Sigmoid colon (tissue), 6 donors: ENCODE measurements at regions not wholly inside any gene's neighbourhood (a gene's known extent, or its start where the extent isn't known, plus 50 kb on each side); places are given as distances from the start of the nearest gene placed in this dataset.

ENCODE experiments used
- DNase-seq: peaks from one replicate; pipeline ENCODE4 v3.0.0-alpha.2; 2019
- H3K27ac ChIP-seq, 4 donors: fragments of 200-600 bp; sonication (generic); one replicate each; pipeline ENCODE4 v1.5.1; 2016 to 2019; ENCODE audit warnings: mild to moderate bottlenecking in 1 of 4
- H3K27me3 ChIP-seq, 3 donors: fragments of 200-600 bp; sonication (generic); one replicate each; pipeline ENCODE4 v1.5.1; 2019; ENCODE audit warnings: mild to moderate bottlenecking in 1 of 3
- H3K36me3 ChIP-seq, 4 donors: fragments of 200-600 bp; sonication (generic); one replicate each; pipeline ENCODE4 v1.5.1; 2016 to 2019
- H3K4me1 ChIP-seq, 4 donors: fragments of 200-600 bp; sonication (generic); one replicate each; pipeline ENCODE4 v1.5.1; 2017 to 2019
- H3K4me3 ChIP-seq, 4 donors: fragments of 200-600 bp; sonication (generic); one replicate each; pipeline ENCODE4 v1.5.1; 2017 to 2019; ENCODE audit warnings: mild to moderate bottlenecking in 2 of 4, moderate library complexity in 1 of 4
- H3K9me3 ChIP-seq, 4 donors: fragments of 200-600 bp in 3 of 4; sonication (generic) in 3 of 4; one replicate each; pipeline versions ENCODE4 v1.5.1 to v1.6.1; 2013 to 2019
- CTCF ChIP-seq, 4 experiments: fragments of 450-650 bp in 3 of 4; fragments of 200-600 bp in 1 of 4; IDR thresholded peaks; one replicate each; pipeline ENCODE4 v1.5.1; 2016 to 2019; ENCODE audit warnings: antibody characterized with exemption in 4 of 4, mild to moderate bottlenecking in 3 of 4, moderate library complexity in 2 of 4
- EP300 ChIP-seq, 4 donors: sonication (generic); formaldehyde crosslinking; IDR thresholded peaks; one replicate each; pipeline ENCODE4 v1.6.1; 2017; ENCODE audit warnings: antibody characterized with exemption in 4 of 4
- POLR2A ChIP-seq, 2 donors: fragments of 450-650 bp; IDR thresholded peaks; one replicate each; pipeline ENCODE4 v1.6.1; 2016; ENCODE audit warnings: antibody characterized with exemption in 2 of 2, mild to moderate bottlenecking in 2 of 2, moderate library complexity in 2 of 2
- POLR2AphosphoS5 ChIP-seq, 4 donors: sonication (generic); formaldehyde crosslinking; IDR thresholded peaks; one replicate each; pipeline ENCODE4 v1.6.1; 2017; ENCODE audit warnings: antibody characterized with exemption in 4 of 4
- WGBS, 2 donors: extraction: QIAGEN DNeasy Blood & Tissue Kit; methylation state at CpG; one replicate each; pipeline ENCODE4 v1.1.7; 2013; 5-methylcytosine and 5-hydroxymethylcytosine counted together
- intact Hi-C: fragments of 100-400 bp; cut with DNase I; formaldehyde crosslinking; loops from one replicate; pipeline ENCODE4 v1.15.1; 2023
- donor health status: healthy with polysubstance abuse.
- donor health status: healthy.

- intact Hi-C loops, result loop anchor here (5.0 kb wide), 2 partner anchors 538 to 612 kb away; no protein-coding TSS in a partner anchor
- H3K4me3 ChIP-seq, result no peak overlapping the region
- 63 to 71% methylated on average over 8 of the region's 8 CpGs for WGBS, 2 donors
- no peak for DNase-seq
- H3K27me3 ChIP-seq, result no peaks in the 10 kb centered on the region
- H3K36me3 ChIP-seq, result no peaks in the 10 kb centered on the region
- no peak for TF ChIP-seq POLR2AphosphoS5 (IDR thresholded peaks at IDR 0.05)
- TF ChIP-seq EP300 (IDR thresholded peaks at IDR 0.05), result no peak
- TF ChIP-seq POLR2A (IDR thresholded peaks at IDR 0.05), result no peak
- TF ChIP-seq CTCF (IDR thresholded peaks at IDR 0.05), result no peak
- H3K27ac ChIP-seq, result no peak overlapping the region
- no peaks in the 10 kb centered on the region for H3K9me3 ChIP-seq
- peaks cover 0 to 39% (median 18%) of the 10 kb centered on the region in 4 donors for H3K4me1 ChIP-seq
These were observed 409.8 kb upstream of the ZMIZ1 start for GRCh38 chr10:78658645-78659597.

GRCh38 chr10:78659598-78659967 is 409.2 kb upstream of the ZMIZ1 start:
- Histone ChIP-seq H3K27ac (no peak overlapping the region), H3K27me3 (no peaks in the 10 kb centered on the region), H3K36me3 (no peaks in the 10 kb centered on the region), H3K4me3 (no peak overlapping the region), H3K4me1 (peaks cover 0 to 35% (median 18%) of the 10 kb centered on the region in 4 donors), H3K9me3 (no peaks in the 10 kb centered on the region)
- no peak for DNase-seq
- intact Hi-C loops, result loop anchor here (5.0 kb wide), 2 partner anchors 538 to 612 kb away; no protein-coding TSS in a partner anchor
- no peak for TF ChIP-seq EP300 (IDR thresholded peaks at IDR 0.05)
- no peak for TF ChIP-seq POLR2AphosphoS5 (IDR thresholded peaks at IDR 0.05)
- TF ChIP-seq CTCF (IDR thresholded peaks at IDR 0.05), result no peak
- TF ChIP-seq POLR2A (IDR thresholded peaks at IDR 0.05), result no peak

DNA sequence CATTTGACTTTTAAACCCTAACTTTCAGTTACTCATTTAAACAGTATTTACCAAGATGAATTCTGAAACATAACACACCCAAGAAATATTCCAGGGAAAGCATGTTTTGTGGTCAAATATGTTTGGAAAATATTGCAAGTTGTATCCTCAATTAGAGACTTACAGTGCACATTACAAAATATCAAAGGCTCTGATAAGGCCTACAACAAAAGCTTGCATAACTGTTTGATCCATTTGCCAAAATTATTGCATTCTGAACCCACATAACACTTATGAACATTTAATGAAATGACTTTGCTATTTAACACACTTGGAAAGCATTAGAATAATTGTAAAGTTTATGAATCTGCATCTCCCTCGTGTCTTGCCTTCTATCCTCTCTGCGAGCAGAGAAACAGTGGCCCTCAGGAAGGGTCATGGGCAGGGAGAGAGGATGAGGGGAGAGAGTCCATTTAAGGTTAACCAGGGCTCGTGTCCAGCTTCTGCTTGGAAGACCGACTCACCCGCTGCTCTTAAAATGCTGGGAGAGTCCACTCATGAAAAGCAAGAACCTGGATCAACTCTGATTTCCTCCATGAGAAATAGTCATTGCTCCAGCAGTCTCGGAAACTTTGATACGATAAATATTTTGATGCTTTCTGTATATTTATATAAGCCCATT is 408.2 kb upstream of the ZMIZ1 start:
- H3K36me3 ChIP-seq, result no peaks in the 10 kb centered on the region
- no peaks in the 10 kb centered on the region for H3K27me3 ChIP-seq
- TF ChIP-seq EP300 (IDR thresholded peaks at IDR 0.05), result no peak
- peak in 1 of 4 donors; percentile 21 for TF ChIP-seq POLR2AphosphoS5 (IDR thresholded peaks at IDR 0.05)
- whole genome bisulfite sequencing, 2 donors, result 80 to 81% methylated on average over 7 of the region's 7 CpGs
- no peak overlapping the region for H3K4me3 ChIP-seq
- peak overlapping the region in 1 of 4 donors; percentile 42 for H3K27ac ChIP-seq
- H3K4me1 ChIP-seq, result peaks cover 0 to 39% (median 18%) of the 10 kb centered on the region in 4 donors
- DNase-seq, result no peak
- intact Hi-C loops, result no loop called here
- H3K9me3 ChIP-seq, result no peaks in the 10 kb centered on the region

DNA sequence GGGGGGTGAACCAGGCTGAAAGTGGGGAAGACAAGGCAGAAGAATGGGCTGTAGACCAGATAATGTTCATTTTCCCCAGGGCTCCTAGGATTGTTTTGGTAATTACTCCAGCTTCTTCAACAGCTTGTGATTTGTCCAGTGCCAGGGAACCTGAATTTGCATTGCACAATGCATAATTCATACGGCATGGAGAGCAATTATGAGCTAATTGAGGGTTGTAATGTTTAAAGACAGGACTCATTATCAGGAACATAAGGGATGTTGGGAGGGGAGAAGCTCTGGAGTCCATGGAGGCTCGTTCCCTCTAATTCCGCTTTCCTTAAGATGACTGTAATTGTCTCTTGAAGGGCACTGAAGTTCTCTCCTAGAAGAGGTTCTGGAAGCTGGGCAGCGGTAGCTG is 405.0 kb upstream of the ZMIZ1 start:
- no peaks in the 10 kb centered on the region for H3K36me3 ChIP-seq
- 82 to 94% methylated on average over 4 of the region's 4 CpGs for WGBS, 2 donors
- H3K4me3 ChIP-seq, result no peak overlapping the region
- H3K4me1 ChIP-seq, result peaks cover 0 to 20% (median 0%) of the 10 kb centered on the region in 4 donors
- no peak for DNase-seq
- TF ChIP-seq POLR2A (IDR thresholded peaks at IDR 0.05) (no peak), EP300 (IDR thresholded peaks at IDR 0.05) (no peak), CTCF (IDR thresholded peaks at IDR 0.05) (no peak), POLR2AphosphoS5 (IDR thresholded peaks at IDR 0.05) (no peak)
- no peaks in the 10 kb centered on the region for H3K27me3 ChIP-seq
- no peaks in the 10 kb centered on the region for H3K9me3 ChIP-seq
- H3K27ac ChIP-seq, result no peak overlapping the region
- intact Hi-C loops, result no loop called here

DNA sequence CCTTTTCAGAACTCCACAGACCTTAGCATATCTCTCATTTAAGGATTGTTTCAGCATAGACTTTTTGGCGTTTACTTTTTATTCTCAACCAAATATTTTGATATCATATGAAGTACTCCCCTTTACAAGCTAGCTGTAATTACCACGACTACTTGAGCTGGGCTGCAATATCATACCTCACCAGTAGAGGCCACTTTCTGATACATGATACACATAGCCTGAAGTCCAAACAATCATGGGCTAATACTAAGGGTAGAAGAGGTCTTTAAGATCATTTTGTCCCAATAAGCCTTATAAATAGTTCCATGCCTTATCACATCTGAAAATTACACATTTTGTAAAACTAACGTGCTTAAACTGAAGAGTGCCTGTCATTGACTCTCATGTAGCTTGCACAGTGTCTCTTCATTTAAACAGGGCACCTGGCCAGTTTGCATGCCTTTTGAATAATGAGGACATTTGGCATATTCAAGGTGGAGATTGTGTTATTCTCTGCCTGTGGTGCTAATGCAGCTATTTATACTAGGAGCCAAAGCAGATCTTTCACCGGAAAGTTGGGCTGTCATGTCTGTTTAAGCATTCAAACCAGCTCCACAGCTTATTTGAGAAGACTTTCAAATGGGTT is 403.7 kb upstream of the ZMIZ1 start:
- intact Hi-C loops, result no loop called here
- H3K4me3 ChIP-seq, result no peak overlapping the region
- 70 to 77% methylated on average over 4 of the region's 4 CpGs for WGBS, 2 donors
- H3K27me3 ChIP-seq, result no peaks in the 10 kb centered on the region
- no peak for TF ChIP-seq EP300 (IDR thresholded peaks at IDR 0.05)
- TF ChIP-seq CTCF (IDR thresholded peaks at IDR 0.05), result peak in 3 of 4 experiments; percentile 41 to 48 (median 42)
- no peaks in the 10 kb centered on the region for H3K36me3 ChIP-seq
- H3K27ac ChIP-seq, result no peak overlapping the region
- H3K4me1 ChIP-seq, result peaks cover 0 to 20% (median 0%) of the 10 kb centered on the region in 4 donors
- DNase-seq, result no peak
- H3K9me3 ChIP-seq, result no peaks in the 10 kb centered on the region
